ENCODE measurements at regions not wholly inside any gene's neighbourhood (a gene's known extent, or its start where the extent isn't known, plus 50 kb on each side); places are given as distances from the start of the nearest gene placed in this dataset.

GRCh38 chr3:40969756-40970466, 229.4 kb upstream of the CTNNB1 start:
- TF ChIP-seq CTCF (IDR thresholded peaks at IDR 0.05), result no peak
- TF ChIP-seq POLR2A (IDR thresholded peaks at IDR 0.05), result no peak

Data from esophagus squamous epithelium (tissue), 4 donors.